Endothelial cell (in vitro differentiated cells): ENCODE measurements at regions not wholly inside any gene's neighbourhood (a gene's known extent, or its start where the extent isn't known, plus 50 kb on each side); places are given as distances from the start of the nearest gene placed in this dataset.
A peak's percentile ranks its signal among the peaks of the same experiment; 100 is the strongest.

Experiments used
- DNase-seq: peaks from one replicate; pipeline ENCODE4 v3.0.0; 2021; ENCODE audit warnings: low spot score
- H3K27ac Mint-ChIP-seq: one replicate; pipeline ENCODE4 v1.8.0; 2021; ENCODE audit warnings: mixed read lengths, inconsistent platforms; ENCODE audit not compliant: unreplicated experiment
- H3K27me3 Mint-ChIP-seq: one replicate; pipeline ENCODE4 v1.8.0; 2021; ENCODE audit warnings: mild to moderate bottlenecking, moderate library complexity, mixed read lengths, inconsistent platforms; ENCODE audit not compliant: unreplicated experiment
- H3K36me3 Mint-ChIP-seq: one replicate; pipeline ENCODE4 v1.8.0; 2021; ENCODE audit warnings: mild to moderate bottlenecking, low read depth, mixed read lengths, inconsistent platforms; ENCODE audit not compliant: unreplicated experiment
- H3K4me1 Mint-ChIP-seq: one replicate; pipeline ENCODE4 v1.8.0; 2021; ENCODE audit warnings: mild to moderate bottlenecking, mixed read lengths, inconsistent platforms; ENCODE audit not compliant: unreplicated experiment
- H3K4me3 Mint-ChIP-seq: one replicate; pipeline ENCODE4 v1.8.0; 2021; ENCODE audit warnings: mild to moderate bottlenecking, mixed read lengths, inconsistent platforms; ENCODE audit not compliant: unreplicated experiment
- H3K9me3 Mint-ChIP-seq: one replicate; pipeline ENCODE4 v1.8.0; 2021; ENCODE audit warnings: mixed read lengths, inconsistent platforms; ENCODE audit not compliant: unreplicated experiment
- CTCF ChIP-seq: fragments of 200-600 bp; sonication (generic); IDR thresholded peaks from one replicate; pipeline ENCODE4 v1.5.0; 2021; ENCODE audit warnings: antibody characterized with exemption; ENCODE audit not compliant: unreplicated experiment

GRCh38 chr1:87678266-87678665 is 349.6 kb downstream of the LMO4 start:
- Mint-ChIP-seq H3K4me3 (no peak overlapping the region), H3K9me3 (no peaks in the 10 kb centered on the region), H3K4me1 (no peaks in the 10 kb centered on the region), H3K36me3 (no peaks in the 10 kb centered on the region), H3K27ac (no peak overlapping the region), H3K27me3 (peaks cover 4% of the 10 kb centered on the region)
- no peak for DNase-seq
- TF ChIP-seq CTCF: no peak

- peaks cover 28% of the 10 kb centered on the region for H3K4me1 Mint-ChIP-seq
- no peak overlapping the region for H3K27ac Mint-ChIP-seq
- no peak overlapping the region for H3K4me3 Mint-ChIP-seq
- no peaks in the 10 kb centered on the region for H3K36me3 Mint-ChIP-seq
- no peak for DNase-seq
- no peaks in the 10 kb centered on the region for H3K9me3 Mint-ChIP-seq
- peaks cover 4% of the 10 kb centered on the region for H3K27me3 Mint-ChIP-seq
- TF ChIP-seq CTCF: no peak
Measured at GRCh38 chr1:87682565-87682964, 353.9 kb downstream of the LMO4 start.

GRCh38 chr1:87683196-87683956 is 354.7 kb downstream of the LMO4 start:
- H3K4me1 Mint-ChIP-seq: peaks cover 28% of the 10 kb centered on the region

GRCh38 chr1:87684194-87684593 is 355.5 kb downstream of the LMO4 start:
- peaks cover 28% of the 10 kb centered on the region for H3K4me1 Mint-ChIP-seq
- no peak for TF ChIP-seq CTCF
- H3K36me3 Mint-ChIP-seq: no peaks in the 10 kb centered on the region
- peak overlapping the region; percentile 47 for H3K4me3 Mint-ChIP-seq
- H3K27me3 Mint-ChIP-seq: peaks cover 4% of the 10 kb centered on the region
- no peak overlapping the region for H3K27ac Mint-ChIP-seq
- H3K9me3 Mint-ChIP-seq: no peaks in the 10 kb centered on the region
- DNase-seq: no peak

More at GRCh38 chr1:87683196-87683956, 354.7 kb downstream of the LMO4 start:
- DNase-seq: no peak
- Mint-ChIP-seq H3K9me3 (no peaks in the 10 kb centered on the region), H3K4me3 (no peak overlapping the region), H3K36me3 (no peaks in the 10 kb centered on the region), H3K27ac (no peak overlapping the region), H3K27me3 (peaks cover 4% of the 10 kb centered on the region)
- TF ChIP-seq CTCF: no peak

- no peaks in the 10 kb centered on the region for H3K36me3 Mint-ChIP-seq
- H3K4me3 Mint-ChIP-seq: peak overlapping the region; percentile 47
- H3K4me1 Mint-ChIP-seq: peaks cover 28% of the 10 kb centered on the region
- peak overlapping the region; percentile 71 for H3K27ac Mint-ChIP-seq
- peaks cover 4% of the 10 kb centered on the region for H3K27me3 Mint-ChIP-seq
- no peak for TF ChIP-seq CTCF
- no peaks in the 10 kb centered on the region for H3K9me3 Mint-ChIP-seq
- DNase-seq: no peak
Measured at GRCh38 chr1:87684713-87685205, 356.1 kb downstream of the LMO4 start.
